Gastrocnemius medialis (tissue), 4 donors: ENCODE measurements at regions not wholly inside any gene's neighbourhood (a gene's known extent, or its start where the extent isn't known, plus 50 kb on each side); places are given as distances from the start of the nearest gene placed in this dataset.

ENCODE experiments used
- CTCF ChIP-seq, 5 experiments: fragments of 450-650 bp in 3 of 5; fragments of 200-600 bp in 2 of 5; sonication (generic) in 2 of 5; IDR thresholded peaks in 4 of 5; conservative IDR thresholded peaks in 1 of 5; 1 replicate in 4 of 5; 2 replicates in 1 of 5; pipeline ENCODE4 v1.5.1; 2016 to 2019; ENCODE audit warnings: antibody characterized with exemption in 5 of 5, mild to moderate bottlenecking in 3 of 5, moderate library complexity in 3 of 5
- POLR2A ChIP-seq, 2 donors: fragments of 450-650 bp; IDR thresholded peaks; one replicate each; pipeline ENCODE4 v1.6.1; 2017; ENCODE audit warnings: antibody characterized with exemption in 2 of 2, mild to moderate bottlenecking in 2 of 2, moderate library complexity in 2 of 2

DNA sequence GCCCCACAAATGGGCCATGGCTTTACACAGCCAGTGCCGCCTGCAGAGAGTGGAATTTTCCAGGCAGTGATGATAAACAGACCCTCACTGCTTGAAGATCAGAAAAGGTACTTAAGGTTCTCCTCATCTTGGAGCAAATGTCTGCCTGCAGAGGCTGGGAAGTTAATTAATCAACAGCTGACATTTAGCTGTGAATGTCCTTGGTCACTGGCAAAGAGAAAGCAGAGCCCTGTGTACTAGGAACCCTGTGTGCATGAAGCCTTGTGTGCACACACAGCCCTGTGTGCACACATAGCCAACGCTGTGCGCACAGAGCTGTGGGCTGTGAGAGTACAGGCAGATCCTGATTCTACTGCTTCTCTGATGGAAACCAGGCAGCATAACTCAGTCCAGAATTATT is 291.6 kb upstream of the MKI67 start:
- TF ChIP-seq CTCF (IDR thresholded peaks at IDR 0.05 in 4 of 5, conservative IDR thresholded peaks at IDR 0.05 in 1 of 5), result no peak
- no peak for TF ChIP-seq POLR2A (IDR thresholded peaks at IDR 0.05)
